Liver (tissue), 8 donors: ENCODE measurements at regions not wholly inside any gene's neighbourhood (a gene's known extent, or its start where the extent isn't known, plus 50 kb on each side); places are given as distances from the start of the nearest gene placed in this dataset.

Source experiments
- DNase-seq: peaks from one replicate; pipeline ENCODE4 v3.0.0-alpha.2; 2017; ENCODE audit warnings: low spot score
- H3K27ac ChIP-seq, 2 donors: one replicate each; pipeline ENCODE4 v1.7.0; 2013; ENCODE audit warnings: inconsistent platforms in 2 of 2, low read length in 2 of 2, control low read depth in 1 of 2, low read depth in 1 of 2, mild to moderate bottlenecking in 1 of 2
- H3K27me3 ChIP-seq, 4 donors: one replicate each; pipeline versions ENCODE4 v1.6.1 to v1.7.0; 2013; ENCODE audit warnings: low read length in 3 of 4, inconsistent platforms in 1 of 4, mild to moderate bottlenecking in 1 of 4, moderate library complexity in 1 of 4; ENCODE audit not compliant: control insufficient read depth in 4 of 4, insufficient read depth in 4 of 4
- H3K36me3 ChIP-seq, 4 donors: one replicate each; pipeline versions ENCODE4 v1.6.1 to v1.7.0; 2013; ENCODE audit warnings: low read length in 3 of 4, mild to moderate bottlenecking in 3 of 4, low read depth in 1 of 4, moderate library complexity in 1 of 4; ENCODE audit not compliant: control insufficient read depth in 4 of 4, insufficient read depth in 3 of 4
- H3K4me1 ChIP-seq, 4 donors: one replicate each; pipeline versions ENCODE4 v1.6.1 to v1.7.0; 2013; ENCODE audit warnings: low read length in 3 of 4, mild to moderate bottlenecking in 3 of 4, moderate library complexity in 1 of 4; ENCODE audit not compliant: control insufficient read depth in 4 of 4, insufficient read depth in 4 of 4
- H3K4me3 ChIP-seq, 3 donors: one replicate each; pipeline versions ENCODE4 v1.6.1 to v1.7.0; 2013; ENCODE audit warnings: low read length in 3 of 3, control low read depth in 1 of 3, low read depth in 1 of 3, mild to moderate bottlenecking in 1 of 3
- H3K9ac ChIP-seq, 2 donors: one replicate each; pipeline ENCODE4 v1.7.0; 2013; ENCODE audit warnings: low read length in 2 of 2, mild to moderate bottlenecking in 2 of 2, moderate library complexity in 2 of 2, control low read depth in 1 of 2, low read depth in 1 of 2
- H3K9me3 ChIP-seq, 4 donors: one replicate each; pipeline versions ENCODE4 v1.6.1 to v1.7.0; 2013; ENCODE audit warnings: low read length in 3 of 4; ENCODE audit not compliant: control insufficient read depth in 4 of 4
- ATF3 ChIP-seq: IDR thresholded peaks from 2 replicates; pipeline ENCODE4 v1.6.1; 2016; ENCODE audit warnings: antibody characterized with exemption
- CTCF ChIP-seq: fragments of 150-350 bp; IDR thresholded peaks from 2 replicates; pipeline ENCODE4 v1.5.1; 2017; ENCODE audit warnings: improper control_type of control experiment, low read depth, low read length; ENCODE audit not compliant: missing input control
- FOXA2 ChIP-seq: IDR thresholded peaks from 2 replicates; pipeline ENCODE4 v1.6.1; 2016; ENCODE audit warnings: antibody characterized with exemption
- GABPA ChIP-seq, 2 donors: IDR thresholded peaks in 1 of 2; conservative IDR thresholded peaks in 1 of 2; 2 replicates each; pipeline ENCODE4 v1.6.1; 2016; ENCODE audit warnings: antibody characterized with exemption in 2 of 2, mild to moderate bottlenecking in 1 of 2, moderate library complexity in 1 of 2
- HNF4G ChIP-seq: IDR thresholded peaks from 2 replicates; pipeline ENCODE4 v1.6.1; 2016; ENCODE audit warnings: antibody characterized with exemption
- RAD21 ChIP-seq, 2 donors: IDR thresholded peaks; 2 replicates each; pipeline ENCODE4 v1.6.1; 2016; ENCODE audit warnings: antibody characterized with exemption in 2 of 2, mild to moderate bottlenecking in 2 of 2
- RXRA ChIP-seq, 2 donors: IDR thresholded peaks; 2 replicates each; pipeline ENCODE4 v1.6.1; 2017 to 2018; ENCODE audit warnings: antibody characterized with exemption in 2 of 2, mild to moderate bottlenecking in 1 of 2
- SP1 ChIP-seq: IDR thresholded peaks from 2 replicates; pipeline ENCODE4 v1.6.1; 2018; ENCODE audit warnings: antibody characterized with exemption, mild to moderate bottlenecking
- ZBTB33 ChIP-seq: IDR thresholded peaks from 2 replicates; pipeline ENCODE4 v1.6.1; 2016; ENCODE audit warnings: antibody characterized with exemption
- WGBS: extraction: QIAGEN DNeasy Blood & Tissue Kit; methylation state at CpG from one replicate; pipeline ENCODE4 v1.1.7; 2013; 5-methylcytosine and 5-hydroxymethylcytosine counted together
- donor health status: healthy.
- donor health status: healthy.
- donor health status: healthy.
- donor health status: healthy.
- donor health status: healthy.

- TF ChIP-seq CTCF = no peak
- no peak for TF ChIP-seq ATF3
- TF ChIP-seq ZBTB33 = no peak
- no peak for TF ChIP-seq RXRA (IDR thresholded peaks at IDR 0.05)
- no peak for TF ChIP-seq GABPA (IDR thresholded peaks at IDR 0.05 in 1 of 2, conservative IDR thresholded peaks at IDR 0.05 in 1 of 2)
- TF ChIP-seq FOXA2 = no peak
- no peak for TF ChIP-seq HNF4G
- TF ChIP-seq RAD21 (IDR thresholded peaks at IDR 0.05) = no peak
- Histone ChIP-seq H3K4me3 (no peak overlapping the region), H3K4me1 (no peaks in the 10 kb centered on the region), H3K36me3 (no peaks in the 10 kb centered on the region), H3K27ac (no peak overlapping the region), H3K9ac (no peak overlapping the region), H3K9me3 (no peaks in the 10 kb centered on the region), H3K27me3 (no peaks in the 10 kb centered on the region)
- no peak for DNase-seq
- 62% methylated on average over 12 of the region's 12 CpGs for WGBS
Observed at GRCh38 chr16:51755039-51755501, 604.0 kb upstream of the SALL1 start.

- Histone ChIP-seq H3K36me3 (no peaks in the 10 kb centered on the region), H3K27ac (no peak overlapping the region), H3K9me3 (no peaks in the 10 kb centered on the region), H3K9ac (no peak overlapping the region), H3K4me3 (no peak overlapping the region), H3K27me3 (no peaks in the 10 kb centered on the region), H3K4me1 (no peaks in the 10 kb centered on the region)
- DNase-seq = no peak
- 73% methylated on average over 1 of the region's 1 CpG for WGBS
- TF ChIP-seq CTCF (no peak), ATF3 (no peak), RXRA (IDR thresholded peaks at IDR 0.05) (no peak), FOXA2 (no peak), SP1 (no peak)
Observed at GRCh38 chr16:51753467-51754127, 602.5 kb upstream of the SALL1 start.
